ENCODE measurements at regions not wholly inside any gene's neighbourhood (a gene's known extent, or its start where the extent isn't known, plus 50 kb on each side); places are given as distances from the start of the nearest gene placed in this dataset.

DNA sequence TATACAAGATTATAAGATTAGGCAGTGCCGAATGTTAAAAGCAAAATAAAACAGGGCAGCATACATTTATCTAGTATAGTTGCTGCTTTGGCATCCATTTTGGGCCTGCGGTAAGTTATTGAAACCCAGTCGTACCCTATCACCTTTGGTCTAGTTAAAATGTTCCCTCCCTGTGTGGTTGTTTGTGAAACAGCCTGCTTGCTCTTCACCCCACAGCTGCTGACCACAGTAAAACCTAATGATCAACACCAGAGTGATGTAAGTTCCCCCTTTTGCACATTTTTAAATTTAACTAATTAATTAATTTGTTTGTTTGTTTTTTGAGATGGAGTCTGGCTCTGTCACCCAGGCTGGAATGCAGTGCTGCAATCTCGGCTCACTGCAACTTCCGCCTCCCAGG, 50.3 kb upstream of the TXNDC5 start:
- peak in 1 of 4 experiments; percentile 4 for DNase-seq
